CD4-positive, alpha-beta T cell treated with Interleukin-4 for 4 hours (primary cell): ENCODE measurements at regions not wholly inside any gene's neighbourhood (a gene's known extent, or its start where the extent isn't known, plus 50 kb on each side); places are given as distances from the start of the nearest gene placed in this dataset.

ENCODE experiments used
- DNase-seq: peaks from one replicate; pipeline ENCODE4 v3.0.0-alpha.2; 2020

- DNase-seq, result no peak
Observed at GRCh38 chr2:18814387-18814786, 225.0 kb upstream of the NT5C1B start.

GRCh38 chr2:18804536-18804935 is 215.2 kb upstream of the NT5C1B start:
- no peak for DNase-seq

- DNase-seq, result no peak
Observed at GRCh38 chr2:18803141-18803939, 214.0 kb upstream of the NT5C1B start.

- no peak for DNase-seq
Observed at GRCh38 chr2:18800240-18800971, 211.0 kb upstream of the NT5C1B start.

GRCh38 chr2:18799397-18799796 is 210.0 kb upstream of the NT5C1B start:
- no peak for DNase-seq

GRCh38 chr2:18797133-18797845 is 207.9 kb upstream of the NT5C1B start:
- DNase-seq, result no peak

GRCh38 chr2:18795906-18796305 is 206.5 kb upstream of the NT5C1B start:
- DNase-seq, result no peak

GRCh38 chr2:18792684-18793083 is 203.3 kb upstream of the NT5C1B start:
- no peak for DNase-seq

GRCh38 chr2:18792226-18792629 is 202.9 kb upstream of the NT5C1B start:
- DNase-seq, result no peak

- no peak for DNase-seq
Observed at GRCh38 chr2:18791172-18791797, 201.9 kb upstream of the NT5C1B start.

- DNase-seq, result no peak
Observed at GRCh38 chr2:18790509-18791171, 201.3 kb upstream of the NT5C1B start.

- DNase-seq, result no peak
Observed at GRCh38 chr2:18788592-18788991, 199.2 kb upstream of the NT5C1B start.

- DNase-seq, result no peak
Observed at GRCh38 chr2:18787726-18788125, 198.4 kb upstream of the NT5C1B start.

GRCh38 chr2:18784245-18784644 is 194.9 kb upstream of the NT5C1B start:
- no peak for DNase-seq

GRCh38 chr2:18781541-18782280 is 192.3 kb upstream of the NT5C1B start:
- DNase-seq, result no peak

- DNase-seq, result no peak
Observed at GRCh38 chr2:18777250-18777812, 188.0 kb upstream of the NT5C1B start.

- DNase-seq, result no peak
Observed at GRCh38 chr2:18771212-18771611, 181.8 kb upstream of the NT5C1B start.

GRCh38 chr2:18763338-18763737 is 174.0 kb upstream of the NT5C1B start:
- DNase-seq, result no peak

GRCh38 chr2:18762667-18763066 is 173.3 kb upstream of the NT5C1B start:
- DNase-seq, result no peak

GRCh38 chr2:18754286-18754685 is 164.9 kb upstream of the NT5C1B start:
- no peak for DNase-seq

- DNase-seq, result no peak
Observed at GRCh38 chr2:18753722-18754121, 164.4 kb upstream of the NT5C1B start.
